Endothelial cell of umbilical vein (primary cell): ENCODE measurements at regions not wholly inside any gene's neighbourhood (a gene's known extent, or its start where the extent isn't known, plus 50 kb on each side); places are given as distances from the start of the nearest gene placed in this dataset.

Experiments
- CTCF ChIP-seq, 2 donors: IDR thresholded peaks; 1 replicate in 1 of 2; 2 replicates in 1 of 2; pipeline ENCODE4 v1.5.1; 2011; ENCODE audit warnings: low read length in 2 of 2, mild to moderate bottlenecking in 2 of 2, moderate library complexity in 2 of 2, control low read depth in 1 of 2, inconsistent platforms in 1 of 2, low read depth in 1 of 2; ENCODE audit not compliant: insufficient read depth in 1 of 2; ENCODE audit errors: extremely low read depth in 1 of 2
- EZH2 ChIP-seq: IDR thresholded peaks from 2 replicates; pipeline ENCODE4 v1.6.1; 2012; ENCODE audit warnings: borderline replicate concordance, low read depth, mild to moderate bottlenecking, moderate library complexity, low read length, inconsistent platforms; ENCODE audit not compliant: severe bottlenecking
- GATA2 ChIP-seq: IDR thresholded peaks from 2 replicates; pipeline ENCODE4 v1.7.0; 2011; ENCODE audit warnings: low read depth, mild to moderate bottlenecking, moderate library complexity, mixed read lengths, low read length; ENCODE audit not compliant: insufficient read length, insufficient read depth
- JUN ChIP-seq: IDR thresholded peaks from 2 replicates; pipeline ENCODE4 v1.6.1; 2011; ENCODE audit warnings: borderline replicate concordance, low read depth; ENCODE audit not compliant: insufficient read length, insufficient read depth
- MAX ChIP-seq: IDR thresholded peaks from 2 replicates; pipeline ENCODE4 v1.6.1; 2011; ENCODE audit not compliant: insufficient read depth, insufficient read length
- MYC ChIP-seq: IDR thresholded peaks from one replicate; pipeline ENCODE4 v1.6.1; 2011; ENCODE audit warnings: mild to moderate bottlenecking, low read depth, low read length
- POLR2A ChIP-seq: IDR thresholded peaks from 2 replicates; pipeline ENCODE4 v1.6.1; 2012; ENCODE audit warnings: low read depth, mild to moderate bottlenecking, control low read depth, low read length
- POLR2AphosphoS5 ChIP-seq: IDR thresholded peaks from 2 replicates; pipeline ENCODE4 v1.6.1; 2012; ENCODE audit warnings: low read depth, mild to moderate bottlenecking, control low read depth, low read length, moderate library complexity; ENCODE audit not compliant: insufficient read depth

GRCh38 chr9:118104363-118104762 is 400.2 kb downstream of the TLR4 start:
- TF ChIP-seq POLR2A: no peak
- TF ChIP-seq CTCF (IDR thresholded peaks at IDR 0.05; ENCODE audit: extremely low read depth in 1 of 2, insufficient read depth in 1 of 2, low read depth in 1 of 2, low read length in 2 of 2): no peak
- no peak for TF ChIP-seq GATA2
- TF ChIP-seq MYC: no peak
- no peak for TF ChIP-seq POLR2AphosphoS5
- no peak for TF ChIP-seq JUN
- TF ChIP-seq MAX: no peak
- TF ChIP-seq EZH2: no peak
